HG03066 (cell line): ENCODE measurements at regions not wholly inside any gene's neighbourhood (a gene's known extent, or its start where the extent isn't known, plus 50 kb on each side); places are given as distances from the start of the nearest gene placed in this dataset.
"Not testable (repeated sequence)": the region's sequence is repeated elsewhere in the genome, so short reads cannot be mapped to it uniquely, and the experiment has no call there.

ENCODE experiments used
- ATAC-seq: cut with Tn5 transposase; IDR thresholded peaks from one replicate; pipeline ENCODE4 v1.9.1; 2021; ENCODE audit warnings: low read depth; ENCODE audit not compliant: unreplicated experiment

- ATAC-seq = no peak
Measured at GRCh38 chrX:110511238-110511637, 152.6 kb downstream of the RTL9 start.

DNA sequence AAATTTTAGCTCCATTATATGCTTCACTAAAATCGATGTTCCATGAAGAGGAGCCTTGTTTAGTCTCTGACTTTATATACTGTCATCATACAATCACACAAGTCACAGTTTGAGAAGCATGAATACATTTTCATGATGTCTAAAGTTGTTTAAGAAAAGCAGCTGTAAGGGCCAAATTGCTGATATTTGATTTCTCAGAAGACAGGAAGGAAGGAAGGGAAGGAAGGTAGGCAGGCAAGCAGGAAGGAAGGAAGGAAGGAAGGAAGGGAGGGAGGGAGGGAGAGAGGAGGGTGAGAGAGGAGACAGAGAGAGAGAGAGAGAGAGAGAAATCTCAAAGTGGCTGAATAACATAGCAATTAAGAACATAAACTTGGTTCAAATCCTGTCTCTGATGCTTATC is 153.7 kb downstream of the RTL9 start:
- ATAC-seq = no peak

DNA sequence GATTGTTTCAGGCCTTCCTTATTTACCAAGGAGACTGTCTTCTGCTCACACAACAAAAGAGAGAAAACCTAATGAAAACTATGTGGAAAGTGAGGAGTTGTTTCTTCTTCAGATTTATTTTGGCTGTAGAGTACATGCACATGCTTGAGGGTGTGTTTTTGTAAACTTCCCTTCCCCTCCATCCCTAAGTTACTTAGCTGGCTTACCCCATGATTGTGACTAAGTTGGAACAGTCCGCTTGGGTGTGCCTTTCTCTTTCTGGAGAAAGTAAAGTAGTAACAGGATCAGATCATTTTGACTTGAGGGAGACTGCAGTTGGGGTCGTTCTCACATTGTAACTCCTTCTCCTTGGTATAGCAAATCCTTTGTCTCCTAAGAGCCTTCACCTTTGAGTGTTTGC is 155.9 kb downstream of the RTL9 start:
- no peak for ATAC-seq

GRCh38 chrX:110519501-110519900 is 160.9 kb downstream of the RTL9 start:
- ATAC-seq = no peak

- no peak for ATAC-seq
Measured at GRCh38 chrX:110519906-110520452, 161.3 kb downstream of the RTL9 start.

DNA sequence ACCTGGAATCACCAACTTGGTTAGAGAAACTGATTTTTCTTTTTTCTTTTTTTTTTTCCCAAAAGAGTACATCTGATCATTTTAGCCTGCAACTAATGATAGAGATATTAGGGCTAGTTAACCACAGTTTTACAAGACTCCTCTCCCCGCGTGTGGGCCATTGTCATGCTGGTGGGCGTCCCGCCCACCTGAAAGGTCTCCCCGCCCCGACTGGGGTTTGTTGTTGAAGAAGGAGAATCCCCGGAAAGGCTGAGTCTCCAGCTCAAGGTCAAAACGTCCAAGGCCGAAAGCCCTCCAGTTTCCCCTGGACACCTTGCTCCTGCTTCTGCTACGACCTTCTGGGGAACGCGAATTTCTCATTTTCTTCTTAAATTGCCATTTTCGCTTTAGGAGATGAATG is 162.0 kb downstream of the RTL9 start:
- not testable (repeated sequence) for ATAC-seq

GRCh38 chrX:110531873-110532580 is 173.4 kb downstream of the RTL9 start:
- no peak for ATAC-seq

DNA sequence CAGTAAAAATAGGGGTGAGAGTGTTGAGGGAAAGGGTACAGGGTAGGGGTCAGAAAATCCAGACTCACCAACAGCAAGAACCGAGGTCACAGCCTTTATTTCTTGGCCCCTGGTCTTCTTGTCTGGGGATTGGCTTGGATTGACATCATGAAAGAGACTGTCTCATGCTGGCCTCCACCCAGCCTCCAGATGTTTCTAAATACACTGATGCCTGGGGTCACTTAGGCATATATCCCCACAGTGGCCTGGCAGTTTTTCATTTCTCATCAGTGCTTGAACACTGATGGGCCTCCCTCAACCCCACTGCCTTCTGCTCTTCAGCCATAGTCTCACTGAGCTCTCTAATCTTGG is 173.9 kb downstream of the RTL9 start:
- no peak for ATAC-seq

DNA sequence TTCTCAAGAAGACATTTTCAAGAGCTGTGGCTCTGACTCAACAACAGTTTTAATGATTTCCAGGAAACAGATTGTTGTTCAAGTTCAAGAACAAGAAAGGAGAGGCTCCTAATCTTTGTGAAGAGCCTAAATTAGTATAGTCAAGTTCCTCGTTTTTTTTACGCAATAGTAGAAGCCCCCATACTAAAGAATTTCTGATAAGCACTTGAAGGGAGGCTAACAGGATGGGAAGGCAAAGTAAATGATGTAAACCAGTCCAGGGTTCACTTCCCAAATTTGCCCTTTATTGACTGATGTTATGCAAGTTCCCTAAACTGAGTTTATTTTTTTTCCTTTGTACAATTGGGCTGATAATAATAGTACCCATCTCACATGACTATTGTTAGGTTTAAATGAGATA is 178.2 kb downstream of the RTL9 start:
- no peak for ATAC-seq

DNA sequence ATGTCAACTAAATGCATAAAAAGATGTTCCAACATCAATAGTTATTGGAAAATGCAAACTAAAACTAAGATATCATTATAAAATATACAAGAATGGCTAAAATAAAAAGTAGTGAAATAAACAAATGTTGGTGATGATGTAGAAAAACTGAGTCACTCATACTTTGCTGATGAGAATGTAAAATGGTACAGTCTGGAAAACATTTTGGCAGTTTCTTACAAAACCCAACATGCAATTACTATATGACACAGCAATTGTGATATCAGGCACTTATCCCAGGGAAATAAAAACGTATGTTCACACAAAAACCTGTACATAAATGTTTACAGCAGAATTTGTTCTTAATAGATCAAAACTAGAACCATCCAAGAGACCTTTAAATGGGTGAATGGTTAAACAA is 182.6 kb downstream of the RTL9 start:
- no peak for ATAC-seq

- not testable (repeated sequence) for ATAC-seq
Measured at GRCh38 chrX:110550854-110551253, 192.2 kb downstream of the RTL9 start.

GRCh38 chrX:110557864-110558263 is 199.2 kb downstream of the RTL9 start:
- ATAC-seq = no peak

- ATAC-seq = no peak
Measured at GRCh38 chrX:110558406-110558805, 199.8 kb downstream of the RTL9 start.

DNA sequence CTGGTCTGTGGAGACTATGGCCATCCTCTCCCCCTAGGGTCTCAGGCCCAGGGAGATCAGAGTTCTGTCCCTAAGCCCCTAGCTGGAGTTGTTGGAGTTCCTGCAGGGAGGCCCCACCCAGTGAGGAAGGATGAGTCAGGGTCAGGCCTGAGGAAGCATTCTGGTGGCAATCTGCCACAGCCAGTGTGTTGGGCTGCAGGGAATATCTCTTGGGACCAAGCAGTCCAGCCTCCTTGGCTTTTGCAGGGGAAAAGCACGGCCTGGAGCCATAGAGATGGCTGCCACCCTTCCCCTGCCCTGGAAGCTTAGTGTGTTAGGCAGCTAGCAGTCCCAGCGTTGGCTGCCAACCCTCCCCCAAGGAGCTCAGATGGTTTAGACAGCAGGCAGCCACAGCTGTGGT is 202.4 kb downstream of the RTL9 start:
- no peak for ATAC-seq

DNA sequence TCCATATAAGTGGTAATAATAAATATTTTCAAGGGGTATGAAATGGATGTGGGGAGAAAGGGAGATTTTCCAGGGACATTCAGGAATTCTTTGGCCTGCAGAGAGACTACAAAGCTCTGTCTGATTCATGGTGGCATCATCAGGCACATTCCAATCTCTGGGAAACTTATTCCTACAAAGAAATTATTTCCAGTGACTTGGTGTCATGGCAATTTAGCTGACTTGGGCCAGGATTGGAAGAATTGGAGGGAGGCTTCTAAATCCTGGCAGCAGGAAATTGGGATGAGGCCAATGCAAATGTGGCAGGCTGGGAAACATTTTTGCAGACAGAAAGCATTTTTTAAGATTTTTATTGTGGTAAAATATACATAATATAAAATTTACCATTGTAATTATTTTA is 204.6 kb downstream of the RTL9 start:
- ATAC-seq = no peak

GRCh38 chrX:110568441-110568840 is 209.8 kb downstream of the RTL9 start:
- no peak for ATAC-seq

- ATAC-seq = no peak
Measured at GRCh38 chrX:110569506-110569905, 210.9 kb downstream of the RTL9 start.

DNA sequence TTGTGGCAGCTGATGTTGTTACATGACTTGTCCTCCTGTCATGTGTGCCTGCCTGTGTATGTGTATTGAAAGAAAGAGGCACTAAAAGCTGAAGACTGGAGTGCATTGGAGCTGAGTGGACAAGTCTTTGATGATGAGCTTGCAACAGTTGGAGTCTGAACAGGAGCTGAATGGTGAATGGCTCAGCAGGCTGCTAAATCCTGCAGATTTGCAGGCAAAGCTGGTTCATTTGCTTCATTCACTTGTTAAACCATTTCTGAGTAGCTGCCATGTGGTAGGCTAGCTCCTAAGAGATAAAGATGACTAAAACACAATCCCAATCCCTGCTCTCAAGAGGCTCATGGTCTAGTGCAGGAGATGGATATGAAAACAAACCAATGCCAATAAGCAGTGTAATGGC is 217.3 kb downstream of the CHRDL1 start:
- ATAC-seq = no peak

DNA sequence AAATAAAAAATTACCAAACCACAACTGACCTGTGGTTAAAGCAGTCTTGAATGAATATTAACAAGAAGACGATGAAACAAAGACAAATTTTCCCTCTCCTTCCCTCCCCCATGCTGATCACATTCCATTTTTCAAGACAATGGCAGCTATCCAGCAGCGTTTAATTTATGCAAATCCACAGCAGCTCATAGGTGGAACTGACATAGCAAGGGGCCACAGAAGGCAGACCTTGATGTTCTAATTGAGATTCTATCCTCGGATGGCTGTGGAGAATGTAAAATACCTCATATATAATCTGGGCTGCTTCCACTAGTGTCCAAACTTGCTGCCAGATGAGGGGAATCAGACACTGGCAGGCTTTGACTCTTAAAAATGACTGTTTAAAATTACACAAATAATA is 211.5 kb downstream of the CHRDL1 start:
- no peak for ATAC-seq

DNA sequence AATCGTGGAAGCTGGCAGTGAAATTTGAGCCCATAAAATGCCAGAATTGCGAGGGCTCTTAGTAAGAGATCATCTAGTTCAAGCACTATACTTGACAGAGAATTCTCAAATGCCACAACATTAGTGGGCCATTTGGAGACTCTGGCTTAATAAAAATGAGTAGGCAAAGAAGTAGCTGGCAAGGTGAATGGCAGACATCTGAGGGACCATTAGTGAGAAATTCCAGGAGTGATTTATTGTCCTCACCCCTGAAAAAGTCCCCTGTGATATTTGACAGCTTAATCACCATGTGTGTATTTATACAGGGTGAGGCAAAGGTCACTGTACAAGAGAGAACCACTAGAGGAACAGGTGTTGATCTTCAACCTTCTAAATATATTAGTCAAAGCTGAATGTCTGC is 207.5 kb downstream of the CHRDL1 start:
- no peak for ATAC-seq

DNA sequence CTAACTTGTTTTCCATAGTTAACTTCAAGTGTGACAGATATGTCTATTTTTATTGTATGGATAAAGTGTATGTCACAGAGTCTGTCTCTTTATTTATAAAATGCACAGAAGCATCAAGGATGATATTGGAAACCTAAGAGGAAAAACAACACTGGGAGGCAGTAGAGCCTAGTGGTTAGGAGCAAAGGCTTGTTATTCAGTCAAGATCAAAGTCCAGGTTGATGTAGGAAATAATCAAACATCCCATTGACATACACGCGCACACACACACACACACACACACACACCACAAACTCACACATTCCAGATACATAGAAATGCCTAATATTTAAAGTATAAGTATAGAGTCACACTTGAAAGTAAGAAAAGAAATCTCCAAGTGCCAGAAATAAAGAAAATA is 206.8 kb downstream of the CHRDL1 start:
- ATAC-seq = no peak

DNA sequence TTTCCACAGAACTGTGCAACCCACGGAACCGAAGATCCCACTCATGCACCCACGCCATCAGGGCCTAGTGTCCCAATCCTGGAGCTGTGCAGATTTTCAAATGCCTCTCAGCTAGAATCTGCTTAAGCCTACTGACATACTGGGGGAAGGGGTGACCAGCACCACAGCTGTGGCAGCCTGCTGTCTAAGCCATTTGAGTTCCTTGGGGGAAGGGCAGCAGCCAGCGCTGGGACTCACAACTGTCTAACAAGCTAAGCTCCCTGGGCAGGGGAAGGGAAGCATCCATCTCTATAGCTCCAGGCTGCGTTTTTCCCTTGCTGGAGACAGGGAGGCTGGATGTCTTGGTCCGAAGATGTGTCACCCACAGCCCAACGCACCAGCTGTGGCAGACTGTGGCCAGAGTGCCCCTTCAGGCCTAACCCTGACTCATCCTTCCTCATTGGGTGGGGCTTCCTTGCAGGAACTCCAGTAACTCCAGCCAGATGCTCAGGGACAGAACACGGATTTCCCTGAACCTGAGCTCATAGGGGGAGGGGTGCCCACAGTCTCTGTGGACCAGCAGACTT is 194.8 kb downstream of the CHRDL1 start:
- ATAC-seq = no peak
